Thyroid gland (tissue), 4 donors: ENCODE measurements at regions not wholly inside any gene's neighbourhood (a gene's known extent, or its start where the extent isn't known, plus 50 kb on each side); places are given as distances from the start of the nearest gene placed in this dataset.

Experiments
- DNase-seq, 2 donors: peaks; one replicate each; pipeline ENCODE4 v3.0.0-alpha.2; 2019
- H3K27ac ChIP-seq, 3 donors: fragments of 200-600 bp; sonication (generic); 1 replicate in 2 of 3; 2 replicates in 1 of 3; pipeline ENCODE4 v1.5.1; 2016 to 2019; ENCODE audit warnings: mild to moderate bottlenecking in 1 of 3, moderate library complexity in 1 of 3
- H3K27me3 ChIP-seq: fragments of 200-600 bp; sonication (generic); one replicate; pipeline ENCODE4 v1.5.1; 2019
- H3K36me3 ChIP-seq, 2 donors: fragments of 200-600 bp; sonication (generic); one replicate each; pipeline ENCODE4 v1.5.1; 2016 to 2019
- H3K4me1 ChIP-seq, 2 donors: fragments of 200-600 bp; sonication (generic); one replicate each; pipeline ENCODE4 v1.5.1; 2017 to 2019
- H3K4me3 ChIP-seq, 3 donors: fragments of 200-600 bp; sonication (generic); replicated peaks in 1 of 3; 1 replicate in 2 of 3; 2 replicates in 1 of 3; pipeline ENCODE4 v1.5.1; 2016; ENCODE audit warnings: mild to moderate bottlenecking in 1 of 3
- H3K9me3 ChIP-seq: fragments of 200-600 bp; sonication (generic); one replicate; pipeline ENCODE4 v1.5.1; 2017
- POLR2A ChIP-seq, 2 donors: fragments of 450-650 bp; IDR thresholded peaks; one replicate each; pipeline ENCODE4 v1.6.1; 2017; ENCODE audit warnings: antibody characterized with exemption in 2 of 2, mild to moderate bottlenecking in 2 of 2, moderate library complexity in 1 of 2
- WGBS, 2 donors: methylation state at CpG; one replicate each; pipeline ENCODE4 v1.1.5; 2017; 5-methylcytosine and 5-hydroxymethylcytosine counted together
- intact Hi-C: fragments of 100-400 bp; cut with DNase I; formaldehyde crosslinking; loops from one replicate; pipeline ENCODE4 v1.15.1; 2023
- TF ChIP-seq, protein P1 (sequence below), 6 experiments: fragments of 200-600 bp in 3 of 6; fragments of 450-650 bp in 3 of 6; sonication (generic) in 3 of 6; IDR thresholded peaks; one replicate each; pipeline ENCODE4 v1.5.1; 2016 to 2019; ENCODE audit warnings: antibody characterized with exemption in 6 of 6, mild to moderate bottlenecking in 2 of 6, inconsistent platforms in 1 of 6, moderate library complexity in 1 of 6

DNA sequence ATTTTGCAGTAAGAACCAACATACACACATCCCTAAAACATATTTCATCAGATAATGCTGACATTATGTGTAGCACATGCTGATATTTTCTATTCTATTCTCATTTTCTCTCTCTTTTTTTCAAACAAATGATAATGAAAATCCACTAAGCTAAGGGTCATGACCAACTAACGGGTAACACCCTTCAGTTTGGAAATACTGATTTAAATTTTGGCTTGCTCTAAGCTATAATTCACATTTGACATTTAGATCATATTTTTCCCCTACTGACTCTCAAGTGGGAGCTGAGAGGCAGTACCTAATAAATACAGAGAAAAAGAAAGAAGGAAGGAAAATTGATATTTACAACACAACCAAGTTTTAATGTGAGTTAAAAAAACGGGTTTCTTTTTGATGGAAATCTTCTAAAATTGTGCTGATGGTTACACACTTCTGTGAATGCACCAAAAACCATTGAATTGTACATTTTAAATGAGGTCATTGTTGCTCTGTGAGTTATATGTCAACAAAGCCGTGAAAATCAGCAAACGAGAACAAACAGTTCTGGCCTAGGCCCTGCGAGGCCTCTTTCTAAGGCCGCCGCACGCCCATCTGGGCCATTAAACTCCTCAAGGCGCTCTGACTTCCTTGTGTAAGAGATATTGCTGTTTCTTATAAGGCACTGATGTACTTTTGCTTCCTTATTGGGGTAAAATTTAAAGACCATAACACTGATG, 124.2 kb downstream of the GALR1 start:
- Histone ChIP-seq H3K4me3 (no peak overlapping the region), H3K36me3 (no peaks in the 10 kb centered on the region), H3K27me3 (no peaks in the 10 kb centered on the region), H3K9me3 (no peaks in the 10 kb centered on the region), H3K4me1 (no peaks in the 10 kb centered on the region), H3K27ac (no peak overlapping the region)
- no peak for TF ChIP-seq POLR2A (IDR thresholded peaks at IDR 0.05)
- intact Hi-C loops: no loop called here
- no peak for DNase-seq
- WGBS, 2 donors: 65 to 77% methylated on average over 9 of the region's 9 CpGs

DNA sequence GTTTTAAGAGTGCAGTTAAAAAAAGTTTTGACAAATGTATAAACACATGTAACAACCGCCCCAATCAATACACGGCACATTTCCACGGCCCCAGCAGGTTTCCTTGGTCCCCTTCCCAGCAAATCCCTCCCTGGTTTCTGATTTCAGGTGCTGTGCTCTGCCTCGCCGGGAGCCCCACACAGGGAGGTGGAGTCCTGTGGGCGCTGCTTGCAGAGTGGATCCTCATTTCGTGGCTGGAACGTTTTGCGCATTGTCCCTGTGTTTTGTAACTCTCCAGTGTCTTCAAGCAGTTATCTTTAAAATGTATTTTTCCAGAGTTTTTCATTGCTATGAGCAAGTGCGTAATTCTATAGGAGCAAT, 124.8 kb downstream of the GALR1 start:
- H3K27me3 ChIP-seq: no peaks in the 10 kb centered on the region
- intact Hi-C loops: no loop called here
- no peaks in the 10 kb centered on the region for H3K9me3 ChIP-seq
- TF ChIP-seq, protein P1, sequence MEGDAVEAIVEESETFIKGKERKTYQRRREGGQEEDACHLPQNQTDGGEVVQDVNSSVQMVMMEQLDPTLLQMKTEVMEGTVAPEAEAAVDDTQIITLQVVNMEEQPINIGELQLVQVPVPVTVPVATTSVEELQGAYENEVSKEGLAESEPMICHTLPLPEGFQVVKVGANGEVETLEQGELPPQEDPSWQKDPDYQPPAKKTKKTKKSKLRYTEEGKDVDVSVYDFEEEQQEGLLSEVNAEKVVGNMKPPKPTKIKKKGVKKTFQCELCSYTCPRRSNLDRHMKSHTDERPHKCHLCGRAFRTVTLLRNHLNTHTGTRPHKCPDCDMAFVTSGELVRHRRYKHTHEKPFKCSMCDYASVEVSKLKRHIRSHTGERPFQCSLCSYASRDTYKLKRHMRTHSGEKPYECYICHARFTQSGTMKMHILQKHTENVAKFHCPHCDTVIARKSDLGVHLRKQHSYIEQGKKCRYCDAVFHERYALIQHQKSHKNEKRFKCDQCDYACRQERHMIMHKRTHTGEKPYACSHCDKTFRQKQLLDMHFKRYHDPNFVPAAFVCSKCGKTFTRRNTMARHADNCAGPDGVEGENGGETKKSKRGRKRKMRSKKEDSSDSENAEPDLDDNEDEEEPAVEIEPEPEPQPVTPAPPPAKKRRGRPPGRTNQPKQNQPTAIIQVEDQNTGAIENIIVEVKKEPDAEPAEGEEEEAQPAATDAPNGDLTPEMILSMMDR (IDR thresholded peaks at IDR 0.05): no peak
- H3K27ac ChIP-seq: no peak overlapping the region
- no peaks in the 10 kb centered on the region for H3K36me3 ChIP-seq
- no peak for DNase-seq
- H3K4me1 ChIP-seq: no peaks in the 10 kb centered on the region
- H3K4me3 ChIP-seq: no peak overlapping the region
- WGBS, 2 donors: 55 to 63% methylated on average over 10 of the region's 10 CpGs

GRCh38 chr18:77376043-77376732, 126.5 kb downstream of the GALR1 start:
- Histone ChIP-seq H3K36me3 (no peaks in the 10 kb centered on the region), H3K9me3 (no peaks in the 10 kb centered on the region), H3K4me3 (no peak overlapping the region), H3K4me1 (no peaks in the 10 kb centered on the region), H3K27ac (no peak overlapping the region), H3K27me3 (no peaks in the 10 kb centered on the region)
- intact Hi-C loops: no loop called here
- no peak for DNase-seq
- TF ChIP-seq, protein P1 (IDR thresholded peaks at IDR 0.05): no peak
- TF ChIP-seq POLR2A (IDR thresholded peaks at IDR 0.05): no peak
- WGBS, 2 donors: 90 to 93% methylated on average over 29 of the region's 29 CpGs

DNA sequence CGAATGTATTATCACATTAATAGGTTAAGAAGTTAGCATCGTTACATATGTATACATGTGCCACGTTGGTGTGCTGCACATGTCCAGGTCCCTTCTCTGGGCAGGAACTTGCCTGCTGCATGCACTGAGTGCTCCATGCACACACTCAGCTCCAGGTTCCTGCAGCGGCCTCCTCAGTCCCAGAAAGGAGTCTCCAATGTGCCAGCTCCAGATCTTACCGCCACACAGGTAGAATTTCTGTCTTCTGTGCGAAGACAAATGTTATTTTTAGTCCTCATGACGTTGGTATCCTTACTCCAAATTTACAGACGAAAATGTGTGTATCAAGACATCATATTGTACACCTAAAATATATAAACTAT, 127.1 kb downstream of the GALR1 start:
- intact Hi-C loops: no loop called here
- no peak for TF ChIP-seq POLR2A (IDR thresholded peaks at IDR 0.05)
- TF ChIP-seq, protein P1 (IDR thresholded peaks at IDR 0.05): no peak
- no peak for DNase-seq

GRCh38 chr18:77377813-77378212, 128.2 kb downstream of the GALR1 start:
- TF ChIP-seq POLR2A (IDR thresholded peaks at IDR 0.05): no peak
- TF ChIP-seq, protein P1 (IDR thresholded peaks at IDR 0.05): no peak
- no peak for DNase-seq
- H3K27me3 ChIP-seq: no peaks in the 10 kb centered on the region
- no peak overlapping the region for H3K4me3 ChIP-seq
- H3K4me1 ChIP-seq: no peaks in the 10 kb centered on the region
- no peaks in the 10 kb centered on the region for H3K36me3 ChIP-seq
- 93% methylated on average over 6 of the region's 6 CpGs for WGBS, 2 donors
- no peaks in the 10 kb centered on the region for H3K9me3 ChIP-seq
- intact Hi-C loops: no loop called here
- H3K27ac ChIP-seq: no peak overlapping the region

More for the DNA sequence above, 127.1 kb downstream of the GALR1 start:
- WGBS, 2 donors: 78 to 81% methylated on average over 8 of the region's 8 CpGs
- Histone ChIP-seq H3K9me3 (no peaks in the 10 kb centered on the region), H3K4me1 (no peaks in the 10 kb centered on the region), H3K36me3 (no peaks in the 10 kb centered on the region), H3K27ac (no peak overlapping the region), H3K4me3 (no peak overlapping the region), H3K27me3 (no peaks in the 10 kb centered on the region)
